ENCODE measurements at regions not wholly inside any gene's neighbourhood (a gene's known extent, or its start where the extent isn't known, plus 50 kb on each side); places are given as distances from the start of the nearest gene placed in this dataset.

GRCh38 chr21:34311561-34312330 lies 52.1 kb upstream of the KCNE2 start:
- Histone ChIP-seq H3K27ac (ENCODE audit: low read length) (no peak overlapping the region), H3K36me3 (ENCODE audit: control insufficient read depth, insufficient read depth, low read length) (no peaks in the 10 kb centered on the region), H3K4me1 (ENCODE audit: control insufficient read depth, insufficient read depth, low read length) (no peaks in the 10 kb centered on the region), H3K9me3 (ENCODE audit: control insufficient read depth, insufficient read depth, low read length) (no peaks in the 10 kb centered on the region), H3K4me3 (ENCODE audit: low read length) (no peak overlapping the region), H3K27me3 (ENCODE audit: control insufficient read depth, insufficient read depth, low read length) (no peaks in the 10 kb centered on the region)
- no CpG with 5 or more reads among the region's 12 CpGs for WGBS (ENCODE audit: insufficient coverage, insufficient read length)
- no peak for DNase-seq (ENCODE audit: low read depth, low spot score)

- no peaks in the 10 kb centered on the region for H3K4me1 ChIP-seq (ENCODE audit: control insufficient read depth, insufficient read depth, low read length)
- no peaks in the 10 kb centered on the region for H3K36me3 ChIP-seq (ENCODE audit: control insufficient read depth, insufficient read depth, low read length)
- H3K4me3 ChIP-seq (ENCODE audit: low read length), result no peak overlapping the region
- H3K27ac ChIP-seq (ENCODE audit: low read length), result no peak overlapping the region
- H3K9me3 ChIP-seq (ENCODE audit: control insufficient read depth, insufficient read depth, low read length), result no peaks in the 10 kb centered on the region
- no CpG with 5 or more reads among the region's 1 CpG for WGBS (ENCODE audit: insufficient coverage, insufficient read length)
- H3K27me3 ChIP-seq (ENCODE audit: control insufficient read depth, insufficient read depth, low read length), result no peaks in the 10 kb centered on the region
- DNase-seq (ENCODE audit: low read depth, low spot score), result no peak
Measured at GRCh38 chr21:34313116-34313515, 50.7 kb upstream of the KCNE2 start.
